ENCODE measurements at regions not wholly inside any gene's neighbourhood (a gene's known extent, or its start where the extent isn't known, plus 50 kb on each side); places are given as distances from the start of the nearest gene placed in this dataset.

GRCh38 chr9:82791692-82792091, 271.2 kb downstream of the RASEF start:
- TF ChIP-seq SUZ12 (IDR thresholded peaks at IDR 0.05; ENCODE audit: extremely low read depth, insufficient read depth, insufficient read length) (no peak), ZNF274 (IDR thresholded peaks at IDR 0.05; ENCODE audit: low read depth, low read length) (no peak)
